ENCODE measurements at regions not wholly inside any gene's neighbourhood (a gene's known extent, or its start where the extent isn't known, plus 50 kb on each side); places are given as distances from the start of the nearest gene placed in this dataset.

- H3K4me1 Mint-ChIP-seq (ENCODE audit: low read depth), result no peaks in the 10 kb centered on the region
- H3K27ac Mint-ChIP-seq, result no peak overlapping the region
- ATAC-seq (ENCODE audit: poor library complexity), result no peak
- CTCF ChIA-PET, result no interaction called here
- H3K27ac ChIP-seq (ENCODE audit: low read depth in 1 of 2, low read length in 2 of 2), result no peak overlapping the region
- no peaks in the 10 kb centered on the region for H3K9me3 ChIP-seq (ENCODE audit: control insufficient read depth in 1 of 2, insufficient read depth in 1 of 2, low read length in 2 of 2)
- intact Hi-C loops (cut with DNase I, micrococcal nuclease), result no loop called here
- POLR2A ChIA-PET, result no interaction called here
- no peaks in the 10 kb centered on the region for H3K36me3 ChIP-seq (ENCODE audit: insufficient read depth, low read length)
- H3K27me3 ChIP-seq (ENCODE audit: control insufficient read depth in 1 of 2, insufficient read depth in 2 of 2, low read length in 2 of 2), result no peaks in the 10 kb centered on the region
- H3K4me3 ChIP-seq (ENCODE audit: low read length), result no peak overlapping the region
- peaks cover 14% of the 10 kb centered on the region for H3K27me3 Mint-ChIP-seq
- H3K9me3 Mint-ChIP-seq, result no peaks in the 10 kb centered on the region
- H3K4me1 ChIP-seq (ENCODE audit: insufficient read depth, low read length), result no peaks in the 10 kb centered on the region
- no peak overlapping the region for H3K4me3 Mint-ChIP-seq
- TF ChIP-seq CTCF (IDR thresholded peaks at IDR 0.05), result no peak
- DNase-seq, result no peak
- H3K36me3 Mint-ChIP-seq (ENCODE audit: low read depth), result no peaks in the 10 kb centered on the region
These were observed 952.4 kb downstream of the EPHA4 start for GRCh38 chr2:220619525-220620220.

GRCh38 chr2:220626603-220627002, 945.5 kb downstream of the EPHA4 start:
- intact Hi-C loops (cut with DNase I, micrococcal nuclease), result no loop called here

GRCh38 chr2:220628252-220628651, 943.9 kb downstream of the EPHA4 start:
- ChIA-PET POLR2A (no interaction called here), CTCF (no interaction called here)
- Histone ChIP-seq H3K27me3 (ENCODE audit: control insufficient read depth in 1 of 2, insufficient read depth in 2 of 2, low read length in 2 of 2) (no peaks in the 10 kb centered on the region), H3K4me1 (ENCODE audit: insufficient read depth, low read length) (no peaks in the 10 kb centered on the region), H3K9me3 (ENCODE audit: control insufficient read depth in 1 of 2, insufficient read depth in 1 of 2, low read length in 2 of 2) (no peaks in the 10 kb centered on the region), H3K4me3 (ENCODE audit: low read length) (no peak overlapping the region), H3K36me3 (ENCODE audit: insufficient read depth, low read length) (no peaks in the 10 kb centered on the region), H3K27ac (ENCODE audit: low read depth in 1 of 2, low read length in 2 of 2) (no peak overlapping the region)
- intact Hi-C loops (cut with DNase I, micrococcal nuclease), result no loop called here
- Mint-ChIP-seq H3K9me3 (no peaks in the 10 kb centered on the region), H3K4me1 (ENCODE audit: low read depth) (no peaks in the 10 kb centered on the region), H3K36me3 (ENCODE audit: low read depth) (no peaks in the 10 kb centered on the region), H3K27me3 (no peaks in the 10 kb centered on the region), H3K27ac (no peak overlapping the region), H3K4me3 (no peak overlapping the region)
- no peak for TF ChIP-seq CTCF (IDR thresholded peaks at IDR 0.05)
- no peak for ATAC-seq (ENCODE audit: poor library complexity)
- no peak for DNase-seq

More at GRCh38 chr2:220626603-220627002, 945.5 kb downstream of the EPHA4 start:
- ATAC-seq (ENCODE audit: poor library complexity), result no peak
- no peaks in the 10 kb centered on the region for H3K4me1 ChIP-seq (ENCODE audit: insufficient read depth, low read length)
- H3K9me3 ChIP-seq (ENCODE audit: control insufficient read depth in 1 of 2, insufficient read depth in 1 of 2, low read length in 2 of 2), result no peaks in the 10 kb centered on the region
- no peaks in the 10 kb centered on the region for H3K36me3 ChIP-seq (ENCODE audit: insufficient read depth, low read length)
- H3K36me3 Mint-ChIP-seq (ENCODE audit: low read depth), result no peaks in the 10 kb centered on the region
- no peaks in the 10 kb centered on the region for H3K9me3 Mint-ChIP-seq
- no peak for DNase-seq
- no peaks in the 10 kb centered on the region for H3K27me3 ChIP-seq (ENCODE audit: control insufficient read depth in 1 of 2, insufficient read depth in 2 of 2, low read length in 2 of 2)
- CTCF ChIA-PET, result no interaction called here
- POLR2A ChIA-PET, result no interaction called here
- no peak for TF ChIP-seq CTCF (IDR thresholded peaks at IDR 0.05)
- no peak overlapping the region for H3K27ac Mint-ChIP-seq
- no peaks in the 10 kb centered on the region for H3K4me1 Mint-ChIP-seq (ENCODE audit: low read depth)
- H3K27ac ChIP-seq (ENCODE audit: low read depth in 1 of 2, low read length in 2 of 2), result no peak overlapping the region
- H3K4me3 ChIP-seq (ENCODE audit: low read length), result no peak overlapping the region
- H3K4me3 Mint-ChIP-seq, result no peak overlapping the region
- no peaks in the 10 kb centered on the region for H3K27me3 Mint-ChIP-seq
